Endothelial cell of umbilical vein (primary cell): ENCODE measurements at regions not wholly inside any gene's neighbourhood (a gene's known extent, or its start where the extent isn't known, plus 50 kb on each side); places are given as distances from the start of the nearest gene placed in this dataset.

Experiments
- CTCF ChIP-seq, 2 donors: IDR thresholded peaks; 1 replicate in 1 of 2; 2 replicates in 1 of 2; pipeline ENCODE4 v1.5.1; 2011; ENCODE audit warnings: low read length in 2 of 2, mild to moderate bottlenecking in 2 of 2, moderate library complexity in 2 of 2, control low read depth in 1 of 2, inconsistent platforms in 1 of 2, low read depth in 1 of 2; ENCODE audit not compliant: insufficient read depth in 1 of 2; ENCODE audit errors: extremely low read depth in 1 of 2
- EZH2 ChIP-seq: IDR thresholded peaks from 2 replicates; pipeline ENCODE4 v1.6.1; 2012; ENCODE audit warnings: borderline replicate concordance, low read depth, mild to moderate bottlenecking, moderate library complexity, low read length, inconsistent platforms; ENCODE audit not compliant: severe bottlenecking
- POLR2AphosphoS5 ChIP-seq: IDR thresholded peaks from 2 replicates; pipeline ENCODE4 v1.6.1; 2012; ENCODE audit warnings: low read depth, mild to moderate bottlenecking, control low read depth, low read length, moderate library complexity; ENCODE audit not compliant: insufficient read depth

DNA sequence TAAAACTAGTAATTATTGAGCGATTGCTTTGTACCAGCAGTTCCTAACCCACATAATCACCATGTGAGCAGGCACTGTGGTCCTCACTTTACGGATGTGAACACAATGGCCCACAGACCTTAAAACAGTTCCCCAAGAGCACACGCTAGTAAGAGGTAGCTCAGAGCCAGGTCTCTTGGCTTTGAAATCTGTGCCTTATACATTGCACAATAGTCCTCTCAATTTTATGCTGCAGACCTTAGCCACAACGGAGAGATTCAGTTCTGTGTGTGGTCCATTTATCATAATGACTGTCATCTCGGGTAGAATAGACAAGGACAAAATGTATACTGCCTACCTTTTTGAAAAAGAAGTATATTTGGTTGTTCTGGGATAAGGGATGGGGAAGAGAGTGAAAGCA lies 289.0 kb upstream of the ANKRD55 start:
- TF ChIP-seq CTCF (IDR thresholded peaks at IDR 0.05; ENCODE audit: extremely low read depth in 1 of 2, insufficient read depth in 1 of 2, low read depth in 1 of 2, low read length in 2 of 2) (no peak), POLR2AphosphoS5 (no peak), EZH2 (no peak)
